Epithelial cell of esophagus (primary cell): ENCODE measurements at regions not wholly inside any gene's neighbourhood (a gene's known extent, or its start where the extent isn't known, plus 50 kb on each side); places are given as distances from the start of the nearest gene placed in this dataset.

Source experiments
- DNase-seq: peaks from one replicate; pipeline ENCODE4 v3.0.0; 2010; ENCODE audit warnings: low read depth
- H3K4me3 ChIP-seq: 2 replicates; pipeline ENCODE4 v1.5.1; 2011; ENCODE audit warnings: mild to moderate bottlenecking, low read length, control low read depth
- CTCF ChIP-seq: IDR thresholded peaks from 2 replicates; pipeline ENCODE4 v1.5.1; 2011; ENCODE audit warnings: low read depth, mild to moderate bottlenecking, low read length, control low read depth, inconsistent platforms; ENCODE audit not compliant: insufficient read depth; ENCODE audit errors: missing control alignments

GRCh38 chr2:7490672-7491071 lies 573.5 kb downstream of the RNF144A start:
- TF ChIP-seq CTCF: no peak
- H3K4me3 ChIP-seq: no peak overlapping the region
- no peak for DNase-seq

- TF ChIP-seq CTCF: no peak
- no peak for DNase-seq
- H3K4me3 ChIP-seq: no peak overlapping the region
These were observed 575.5 kb downstream of the RNF144A start for GRCh38 chr2:7492719-7493118.

- no peak for TF ChIP-seq CTCF
- no peak for DNase-seq
- H3K4me3 ChIP-seq: no peak overlapping the region
These were observed 580.0 kb downstream of the RNF144A start for GRCh38 chr2:7497178-7497577.

- TF ChIP-seq CTCF: no peak
- no peak overlapping the region for H3K4me3 ChIP-seq
These were observed 581.8 kb downstream of the RNF144A start for GRCh38 chr2:7499018-7499417.

GRCh38 chr2:7502336-7502735 lies 585.1 kb downstream of the RNF144A start:
- H3K4me3 ChIP-seq: no peak overlapping the region
- TF ChIP-seq CTCF: no peak
- no peak for DNase-seq

More at GRCh38 chr2:7499018-7499417, 581.8 kb downstream of the RNF144A start:
- DNase-seq: no peak

GRCh38 chr2:7508296-7508943 lies 591.2 kb downstream of the RNF144A start:
- no peak overlapping the region for H3K4me3 ChIP-seq
- no peak for TF ChIP-seq CTCF
- DNase-seq: no peak

GRCh38 chr2:7510353-7510752 lies 593.1 kb downstream of the RNF144A start:
- no peak overlapping the region for H3K4me3 ChIP-seq
- TF ChIP-seq CTCF: no peak
- DNase-seq: no peak
